Neural crest cell (in vitro differentiated cells): ENCODE measurements at regions not wholly inside any gene's neighbourhood (a gene's known extent, or its start where the extent isn't known, plus 50 kb on each side); places are given as distances from the start of the nearest gene placed in this dataset.

ENCODE experiments used
- DNase-seq: peaks from one replicate; pipeline ENCODE4 v3.0.0; 2021; ENCODE audit warnings: low read depth, mixed read lengths, low spot score
- H3K27ac Mint-ChIP-seq: one replicate; pipeline ENCODE4 v1.8.0; 2021; ENCODE audit warnings: mild to moderate bottlenecking, mixed read lengths; ENCODE audit not compliant: unreplicated experiment
- H3K27me3 Mint-ChIP-seq: 2 replicates; pipeline ENCODE4 v1.8.0; 2021; ENCODE audit warnings: low read depth, mild to moderate bottlenecking, mixed read lengths
- H3K36me3 Mint-ChIP-seq: 2 replicates; pipeline ENCODE4 v1.8.0; 2021; ENCODE audit warnings: low read depth, mild to moderate bottlenecking, mixed read lengths
- H3K4me1 Mint-ChIP-seq: 2 replicates; pipeline ENCODE4 v1.8.0; 2021; ENCODE audit warnings: mixed read lengths
- H3K4me3 Mint-ChIP-seq: one replicate; pipeline ENCODE4 v1.8.0; 2021; ENCODE audit warnings: mild to moderate bottlenecking, mixed read lengths
- H3K9me3 Mint-ChIP-seq: 2 replicates; pipeline ENCODE4 v1.8.0; 2021; ENCODE audit warnings: mixed read lengths
- TF ChIP-seq, protein P1 (sequence below): fragments of 200-600 bp; sonication (generic); conservative IDR thresholded peaks from 2 replicates; pipeline ENCODE4 v1.5.0; 2021; ENCODE audit warnings: antibody characterized with exemption, mild to moderate bottlenecking

DNA sequence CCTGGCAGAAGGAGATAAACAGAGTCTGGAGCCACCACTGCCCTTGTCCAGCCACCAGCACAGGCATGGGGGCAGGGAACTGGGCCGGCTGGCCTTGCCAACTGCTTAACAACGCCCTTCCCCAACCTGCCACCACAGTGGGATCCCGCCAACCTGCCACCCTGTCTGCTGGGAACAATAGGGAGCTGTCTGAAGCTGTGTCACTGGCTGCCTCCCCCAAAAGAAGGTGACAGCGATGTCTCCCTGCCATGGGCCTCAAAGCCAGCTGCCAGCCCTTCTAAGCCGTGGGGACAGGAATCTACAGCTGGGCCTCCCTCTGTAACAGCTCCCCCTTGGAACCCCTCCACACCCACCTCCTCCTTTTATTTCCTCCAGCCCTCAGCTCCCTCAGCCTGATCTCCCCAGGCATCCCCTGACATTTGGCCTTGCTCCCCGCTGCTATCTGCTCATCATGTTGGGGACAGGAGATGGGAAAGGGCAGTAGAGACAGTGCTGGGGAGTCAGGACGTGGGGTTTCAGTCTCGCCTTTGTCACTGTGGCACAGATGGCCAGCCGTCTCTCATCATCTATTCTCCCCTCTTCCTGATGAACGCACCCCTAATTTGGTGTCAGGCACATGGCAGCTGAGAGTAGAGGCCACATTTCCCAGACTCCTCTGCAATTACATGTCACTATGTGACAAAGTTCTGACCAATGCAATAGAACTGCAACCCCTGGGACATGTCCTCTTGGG lies 51.3 kb upstream of the PRDM11 start:
- peaks cover 51% of the 10 kb centered on the region for H3K27me3 Mint-ChIP-seq
- peak overlapping the region; percentile 60 for H3K27ac Mint-ChIP-seq
- no peak for DNase-seq
- H3K4me3 Mint-ChIP-seq = no peak overlapping the region
- TF ChIP-seq, protein P1, sequence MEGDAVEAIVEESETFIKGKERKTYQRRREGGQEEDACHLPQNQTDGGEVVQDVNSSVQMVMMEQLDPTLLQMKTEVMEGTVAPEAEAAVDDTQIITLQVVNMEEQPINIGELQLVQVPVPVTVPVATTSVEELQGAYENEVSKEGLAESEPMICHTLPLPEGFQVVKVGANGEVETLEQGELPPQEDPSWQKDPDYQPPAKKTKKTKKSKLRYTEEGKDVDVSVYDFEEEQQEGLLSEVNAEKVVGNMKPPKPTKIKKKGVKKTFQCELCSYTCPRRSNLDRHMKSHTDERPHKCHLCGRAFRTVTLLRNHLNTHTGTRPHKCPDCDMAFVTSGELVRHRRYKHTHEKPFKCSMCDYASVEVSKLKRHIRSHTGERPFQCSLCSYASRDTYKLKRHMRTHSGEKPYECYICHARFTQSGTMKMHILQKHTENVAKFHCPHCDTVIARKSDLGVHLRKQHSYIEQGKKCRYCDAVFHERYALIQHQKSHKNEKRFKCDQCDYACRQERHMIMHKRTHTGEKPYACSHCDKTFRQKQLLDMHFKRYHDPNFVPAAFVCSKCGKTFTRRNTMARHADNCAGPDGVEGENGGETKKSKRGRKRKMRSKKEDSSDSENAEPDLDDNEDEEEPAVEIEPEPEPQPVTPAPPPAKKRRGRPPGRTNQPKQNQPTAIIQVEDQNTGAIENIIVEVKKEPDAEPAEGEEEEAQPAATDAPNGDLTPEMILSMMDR = no peak
- H3K9me3 Mint-ChIP-seq = no peaks in the 10 kb centered on the region
- peaks cover 21% of the 10 kb centered on the region for H3K4me1 Mint-ChIP-seq
- no peaks in the 10 kb centered on the region for H3K36me3 Mint-ChIP-seq

DNA sequence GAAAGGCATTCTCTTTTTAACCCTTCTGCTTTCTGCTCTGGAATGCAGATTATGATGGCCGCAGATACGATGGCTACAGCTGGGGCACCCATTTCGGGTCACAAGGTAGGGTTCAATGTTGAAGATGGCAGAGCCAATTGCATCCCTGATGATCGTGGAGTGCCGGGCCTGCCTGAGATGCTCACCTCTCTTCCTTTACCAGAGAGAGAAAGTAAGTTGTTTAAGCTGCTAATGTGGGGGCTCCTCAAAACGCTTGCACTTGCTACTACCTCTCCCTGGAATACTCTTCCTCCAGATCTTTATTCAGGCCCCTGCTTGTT lies 50.8 kb upstream of the PRDM11 start:
- TF ChIP-seq, protein P1 = no peak
- Mint-ChIP-seq H3K4me1 (peaks cover 23% of the 10 kb centered on the region), H3K9me3 (no peaks in the 10 kb centered on the region), H3K36me3 (no peaks in the 10 kb centered on the region), H3K27ac (no peak overlapping the region), H3K4me3 (no peak overlapping the region), H3K27me3 (peaks cover 55% of the 10 kb centered on the region)
- DNase-seq = no peak

- no peaks in the 10 kb centered on the region for H3K36me3 Mint-ChIP-seq
- TF ChIP-seq, protein P1 = no peak
- no peak for DNase-seq
- H3K27me3 Mint-ChIP-seq = peaks cover 59% of the 10 kb centered on the region
- H3K4me1 Mint-ChIP-seq = peaks cover 22% of the 10 kb centered on the region
- H3K9me3 Mint-ChIP-seq = no peaks in the 10 kb centered on the region
- H3K4me3 Mint-ChIP-seq = no peak overlapping the region
- H3K27ac Mint-ChIP-seq = no peak overlapping the region
Observed at GRCh38 chr11:45096636-45097035, 49.8 kb upstream of the PRDM11 start.
